ENCODE measurements at regions not wholly inside any gene's neighbourhood (a gene's known extent, or its start where the extent isn't known, plus 50 kb on each side); places are given as distances from the start of the nearest gene placed in this dataset.

DNA sequence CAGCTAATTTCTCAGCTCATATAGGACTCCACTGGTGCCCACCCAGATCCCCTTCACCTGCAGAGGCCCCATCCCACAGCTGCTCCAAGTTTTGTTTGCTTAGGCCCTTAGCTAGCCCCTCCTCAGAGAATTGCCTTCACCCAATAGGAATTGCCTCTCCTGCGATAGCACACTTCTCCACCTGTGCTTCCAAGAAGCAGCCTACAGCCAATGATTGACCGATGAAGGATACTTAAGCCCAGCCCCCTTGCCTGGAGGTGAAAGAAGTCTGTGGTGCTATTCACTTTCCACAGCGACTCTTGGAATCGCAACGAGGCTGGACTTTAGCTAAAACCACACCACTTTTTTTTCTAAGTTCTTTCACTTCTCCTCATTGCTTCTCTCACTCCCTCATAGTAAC is 353.2 kb upstream of the BTBD3 start:
- TF ChIP-seq HMGA2 (CRISPR knock-in tag; IDR thresholded peaks at IDR 0.05), result no peak
- TF ChIP-seq, protein P1, sequence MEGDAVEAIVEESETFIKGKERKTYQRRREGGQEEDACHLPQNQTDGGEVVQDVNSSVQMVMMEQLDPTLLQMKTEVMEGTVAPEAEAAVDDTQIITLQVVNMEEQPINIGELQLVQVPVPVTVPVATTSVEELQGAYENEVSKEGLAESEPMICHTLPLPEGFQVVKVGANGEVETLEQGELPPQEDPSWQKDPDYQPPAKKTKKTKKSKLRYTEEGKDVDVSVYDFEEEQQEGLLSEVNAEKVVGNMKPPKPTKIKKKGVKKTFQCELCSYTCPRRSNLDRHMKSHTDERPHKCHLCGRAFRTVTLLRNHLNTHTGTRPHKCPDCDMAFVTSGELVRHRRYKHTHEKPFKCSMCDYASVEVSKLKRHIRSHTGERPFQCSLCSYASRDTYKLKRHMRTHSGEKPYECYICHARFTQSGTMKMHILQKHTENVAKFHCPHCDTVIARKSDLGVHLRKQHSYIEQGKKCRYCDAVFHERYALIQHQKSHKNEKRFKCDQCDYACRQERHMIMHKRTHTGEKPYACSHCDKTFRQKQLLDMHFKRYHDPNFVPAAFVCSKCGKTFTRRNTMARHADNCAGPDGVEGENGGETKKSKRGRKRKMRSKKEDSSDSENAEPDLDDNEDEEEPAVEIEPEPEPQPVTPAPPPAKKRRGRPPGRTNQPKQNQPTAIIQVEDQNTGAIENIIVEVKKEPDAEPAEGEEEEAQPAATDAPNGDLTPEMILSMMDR (IDR thresholded peaks at IDR 0.05), result no peak
- no peak for TF ChIP-seq SP1 (CRISPR knock-in tag; conservative IDR thresholded peaks at IDR 0.05)
- TF ChIP-seq GTF2I (CRISPR knock-in tag; conservative IDR thresholded peaks at IDR 0.05), result no peak
- TF ChIP-seq, protein P2, sequence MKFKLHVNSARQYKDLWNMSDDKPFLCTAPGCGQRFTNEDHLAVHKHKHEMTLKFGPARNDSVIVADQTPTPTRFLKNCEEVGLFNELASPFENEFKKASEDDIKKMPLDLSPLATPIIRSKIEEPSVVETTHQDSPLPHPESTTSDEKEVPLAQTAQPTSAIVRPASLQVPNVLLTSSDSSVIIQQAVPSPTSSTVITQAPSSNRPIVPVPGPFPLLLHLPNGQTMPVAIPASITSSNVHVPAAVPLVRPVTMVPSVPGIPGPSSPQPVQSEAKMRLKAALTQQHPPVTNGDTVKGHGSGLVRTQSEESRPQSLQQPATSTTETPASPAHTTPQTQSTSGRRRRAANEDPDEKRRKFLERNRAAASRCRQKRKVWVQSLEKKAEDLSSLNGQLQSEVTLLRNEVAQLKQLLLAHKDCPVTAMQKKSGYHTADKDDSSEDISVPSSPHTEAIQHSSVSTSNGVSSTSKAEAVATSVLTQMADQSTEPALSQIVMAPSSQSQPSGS (CRISPR knock-in tag; IDR thresholded peaks at IDR 0.05; ENCODE audit: borderline replicate concordance, low read depth), result no peak
- no peak for TF ChIP-seq ETV6 (CRISPR knock-in tag; IDR thresholded peaks at IDR 0.05)
- TF ChIP-seq, protein P3, sequence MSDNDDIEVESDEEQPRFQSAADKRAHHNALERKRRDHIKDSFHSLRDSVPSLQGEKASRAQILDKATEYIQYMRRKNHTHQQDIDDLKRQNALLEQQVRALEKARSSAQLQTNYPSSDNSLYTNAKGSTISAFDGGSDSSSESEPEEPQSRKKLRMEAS (CRISPR knock-in tag; IDR thresholded peaks at IDR 0.05), result no peak
- TF ChIP-seq, protein P4, sequence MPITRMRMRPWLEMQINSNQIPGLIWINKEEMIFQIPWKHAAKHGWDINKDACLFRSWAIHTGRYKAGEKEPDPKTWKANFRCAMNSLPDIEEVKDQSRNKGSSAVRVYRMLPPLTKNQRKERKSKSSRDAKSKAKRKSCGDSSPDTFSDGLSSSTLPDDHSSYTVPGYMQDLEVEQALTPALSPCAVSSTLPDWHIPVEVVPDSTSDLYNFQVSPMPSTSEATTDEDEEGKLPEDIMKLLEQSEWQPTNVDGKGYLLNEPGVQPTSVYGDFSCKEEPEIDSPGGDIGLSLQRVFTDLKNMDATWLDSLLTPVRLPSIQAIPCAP (CRISPR knock-in tag; IDR thresholded peaks at IDR 0.05), result no peak
- TF ChIP-seq, protein P5, sequence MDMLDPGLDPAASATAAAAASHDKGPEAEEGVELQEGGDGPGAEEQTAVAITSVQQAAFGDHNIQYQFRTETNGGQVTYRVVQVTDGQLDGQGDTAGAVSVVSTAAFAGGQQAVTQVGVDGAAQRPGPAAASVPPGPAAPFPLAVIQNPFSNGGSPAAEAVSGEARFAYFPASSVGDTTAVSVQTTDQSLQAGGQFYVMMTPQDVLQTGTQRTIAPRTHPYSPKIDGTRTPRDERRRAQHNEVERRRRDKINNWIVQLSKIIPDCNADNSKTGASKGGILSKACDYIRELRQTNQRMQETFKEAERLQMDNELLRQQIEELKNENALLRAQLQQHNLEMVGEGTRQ (CRISPR knock-in tag; IDR thresholded peaks at IDR 0.05), result no peak
- no peak for TF ChIP-seq IRF2 (CRISPR knock-in tag; IDR thresholded peaks at IDR 0.05; ENCODE audit: borderline replicate concordance, low read depth)
- TF ChIP-seq, protein P6, sequence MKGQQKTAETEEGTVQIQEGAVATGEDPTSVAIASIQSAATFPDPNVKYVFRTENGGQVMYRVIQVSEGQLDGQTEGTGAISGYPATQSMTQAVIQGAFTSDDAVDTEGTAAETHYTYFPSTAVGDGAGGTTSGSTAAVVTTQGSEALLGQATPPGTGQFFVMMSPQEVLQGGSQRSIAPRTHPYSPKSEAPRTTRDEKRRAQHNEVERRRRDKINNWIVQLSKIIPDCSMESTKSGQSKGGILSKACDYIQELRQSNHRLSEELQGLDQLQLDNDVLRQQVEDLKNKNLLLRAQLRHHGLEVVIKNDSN (CRISPR knock-in tag; IDR thresholded peaks at IDR 0.05), result no peak
